SKM-1 treated with dmso at 0.1 percent for 144 hours (cell line): ENCODE measurements at regions not wholly inside any gene's neighbourhood (a gene's known extent, or its start where the extent isn't known, plus 50 kb on each side); places are given as distances from the start of the nearest gene placed in this dataset.

Source experiments
- DNase-seq: peaks from one replicate; lab custom pipeline; 2025; ENCODE audit not compliant: unreplicated experiment; lab: John Stamatoyannopoulos, UW

DNA sequence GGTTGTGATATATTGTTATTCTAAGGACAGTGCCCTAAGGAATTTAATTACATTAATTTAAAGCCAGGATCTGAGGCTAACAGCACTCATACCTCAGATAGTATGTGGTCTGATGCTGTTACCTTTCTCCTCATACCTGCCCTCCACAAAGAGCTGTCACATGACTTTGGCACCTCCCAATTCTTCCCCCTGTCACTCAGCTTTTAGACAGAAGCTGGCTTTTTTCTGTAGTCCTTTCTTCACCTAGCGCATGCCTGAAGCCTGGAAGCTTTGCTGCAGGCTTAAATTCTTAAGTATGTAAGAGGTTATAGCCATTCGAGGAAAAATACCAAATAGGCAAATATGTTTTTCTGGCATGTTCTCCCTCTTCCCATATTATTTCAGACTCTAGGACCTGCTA, 61.0 kb upstream of the ADAMTS19 start:
- DNase-seq: no peak

DNA sequence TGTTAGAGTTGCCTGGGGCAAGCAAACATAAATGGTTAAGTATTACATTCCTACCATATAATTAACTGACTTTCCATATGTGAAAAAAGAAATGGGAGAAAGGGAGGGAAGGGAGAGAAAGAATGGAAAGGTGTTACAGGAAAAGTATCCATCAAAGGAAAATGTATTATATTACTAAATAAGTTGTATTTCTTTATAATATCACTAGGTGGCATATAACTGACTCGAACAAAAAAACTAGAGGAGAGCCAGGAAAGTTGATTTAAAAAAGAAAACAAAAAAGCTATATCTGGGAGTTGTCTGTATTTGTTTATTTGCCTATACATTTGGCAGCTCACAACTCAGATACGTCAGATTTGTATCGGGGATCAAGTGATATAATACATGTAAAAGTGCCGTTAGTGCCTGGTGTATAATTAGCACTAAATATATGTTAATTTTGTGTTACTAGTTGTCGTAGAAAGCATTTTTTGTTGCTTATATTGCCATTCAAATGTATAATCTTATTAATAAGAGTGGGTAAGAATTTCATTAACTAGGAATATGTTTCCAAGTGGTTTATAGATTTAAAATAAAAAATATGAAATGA, 59.6 kb upstream of the ADAMTS19 start:
- peak; percentile 8 for DNase-seq

DNA sequence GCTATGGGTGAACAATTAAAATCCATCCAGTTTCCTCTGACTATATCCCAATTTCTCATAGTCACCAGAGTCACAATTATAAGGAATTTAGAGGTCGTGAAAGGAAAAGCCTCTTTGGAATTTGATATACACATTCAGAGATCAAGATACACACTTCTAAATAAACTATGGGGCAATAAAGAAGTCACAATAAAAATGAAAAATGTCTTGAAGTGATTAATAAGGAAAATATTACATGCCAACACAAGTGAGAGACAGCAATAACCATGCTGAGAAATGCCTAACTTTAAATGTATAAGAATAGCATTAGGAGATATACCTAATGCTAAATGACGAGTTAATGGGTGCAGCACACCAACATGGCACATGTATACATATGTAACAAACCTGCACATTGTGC, 54.9 kb upstream of the ADAMTS19 start:
- DNase-seq: no peak

DNA sequence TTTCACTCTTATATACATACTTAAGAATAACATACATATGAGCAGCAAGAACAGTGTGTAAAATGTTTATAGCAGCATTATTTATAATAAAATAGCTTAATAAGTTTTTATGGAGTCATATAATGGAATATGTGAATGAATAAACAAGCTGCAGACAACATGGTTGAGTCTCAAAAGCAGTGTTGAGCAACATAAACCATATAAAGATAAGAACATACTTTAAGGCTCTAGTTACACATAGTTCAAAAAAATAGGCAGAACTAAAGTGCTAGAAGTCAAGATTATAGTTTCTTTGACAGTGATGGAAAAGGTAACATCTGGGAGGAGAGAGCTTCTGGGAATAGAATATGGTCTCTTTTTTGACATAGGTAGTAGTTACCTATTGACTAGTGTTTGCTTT, 53.7 kb upstream of the ADAMTS19 start:
- no peak for DNase-seq
